GM19452 (cell line): ENCODE measurements at regions not wholly inside any gene's neighbourhood (a gene's known extent, or its start where the extent isn't known, plus 50 kb on each side); places are given as distances from the start of the nearest gene placed in this dataset.

Experiments
- ATAC-seq: cut with Tn5 transposase; IDR thresholded peaks from one replicate; pipeline ENCODE4 v1.9.1; 2021; ENCODE audit not compliant: unreplicated experiment

GRCh38 chr2:45256173-45256866 is 247.1 kb upstream of the SIX2 start:
- no peak for ATAC-seq

- no peak for ATAC-seq
These were observed 246.3 kb upstream of the SIX2 start for GRCh38 chr2:45255563-45255962.

GRCh38 chr2:45254025-45254424 is 244.8 kb upstream of the SIX2 start:
- ATAC-seq = no peak

- ATAC-seq = no peak
These were observed 243.9 kb upstream of the SIX2 start for GRCh38 chr2:45253151-45253550.

- ATAC-seq = no peak
These were observed 240.9 kb upstream of the SIX2 start for GRCh38 chr2:45250176-45250575.

- ATAC-seq = no peak
These were observed 239.0 kb upstream of the SIX2 start for GRCh38 chr2:45248214-45248613.

- ATAC-seq = no peak
These were observed 235.7 kb upstream of the SIX2 start for GRCh38 chr2:45244928-45245327.

GRCh38 chr2:45242161-45242741 is 233.0 kb upstream of the SIX2 start:
- no peak for ATAC-seq

- no peak for ATAC-seq
These were observed 231.9 kb upstream of the SIX2 start for GRCh38 chr2:45241061-45241561.

- no peak for ATAC-seq
These were observed 228.7 kb upstream of the SIX2 start for GRCh38 chr2:45237850-45238542.

GRCh38 chr2:45237128-45237527 is 227.9 kb upstream of the SIX2 start:
- ATAC-seq = no peak

- ATAC-seq = no peak
These were observed 227.0 kb upstream of the SIX2 start for GRCh38 chr2:45236268-45236667.

- no peak for ATAC-seq
These were observed 224.0 kb upstream of the SIX2 start for GRCh38 chr2:45233301-45233700.

- no peak for ATAC-seq
These were observed 223.6 kb upstream of the SIX2 start for GRCh38 chr2:45232818-45233217.

GRCh38 chr2:45229411-45229810 is 220.2 kb upstream of the SIX2 start:
- no peak for ATAC-seq

GRCh38 chr2:45227347-45227746 is 218.1 kb upstream of the SIX2 start:
- no peak for ATAC-seq

- ATAC-seq = no peak
These were observed 215.7 kb upstream of the SIX2 start for GRCh38 chr2:45224993-45225380.

GRCh38 chr2:45224321-45224992 is 215.2 kb upstream of the SIX2 start:
- no peak for ATAC-seq

- ATAC-seq = no peak
These were observed 214.3 kb upstream of the SIX2 start for GRCh38 chr2:45223531-45223930.

GRCh38 chr2:45220227-45220626 is 211.0 kb upstream of the SIX2 start:
- no peak for ATAC-seq

GRCh38 chr2:45218931-45219339 is 209.7 kb upstream of the SIX2 start:
- ATAC-seq = no peak

- no peak for ATAC-seq
These were observed 209.0 kb upstream of the SIX2 start for GRCh38 chr2:45218297-45218696.
